ENCODE measurements at regions not wholly inside any gene's neighbourhood (a gene's known extent, or its start where the extent isn't known, plus 50 kb on each side); places are given as distances from the start of the nearest gene placed in this dataset.
"Not testable (repeated sequence)": the region's sequence is repeated elsewhere in the genome, so short reads cannot be mapped to it uniquely, and the experiment has no call there.

GRCh38 chr3:84318273-84318809 is 640.4 kb upstream of the CADM2 start:
- H3K4me3 ChIP-seq (ENCODE audit: low read depth, low read length): no peak overlapping the region
- no TSS peak for BruUV-seq (replicated peaks)
- no peaks in the 10 kb centered on the region for H3K36me3 ChIP-seq (ENCODE audit: control insufficient read depth, insufficient read depth, low read length)
- Mint-ChIP-seq H3K36me3 (ENCODE audit: insufficient read depth, unreplicated experiment) (no peaks in the 10 kb centered on the region), H3K4me3 (ENCODE audit: unreplicated experiment) (no peak overlapping the region), H3K27ac (ENCODE audit: unreplicated experiment) (no peak overlapping the region), H3K9me3 (ENCODE audit: unreplicated experiment) (no peaks in the 10 kb centered on the region), H3K4me1 (ENCODE audit: low read depth, unreplicated experiment) (no peaks in the 10 kb centered on the region), H3K27me3 (ENCODE audit: insufficient read depth, unreplicated experiment) (no peaks in the 10 kb centered on the region)
- POLR2A ChIA-PET: no interaction called here
- H3K27me3 ChIP-seq (replicated peaks; ENCODE audit: control insufficient read depth, insufficient read depth, low read length): no peaks in the 10 kb centered on the region
- TF ChIP-seq, protein P1, sequence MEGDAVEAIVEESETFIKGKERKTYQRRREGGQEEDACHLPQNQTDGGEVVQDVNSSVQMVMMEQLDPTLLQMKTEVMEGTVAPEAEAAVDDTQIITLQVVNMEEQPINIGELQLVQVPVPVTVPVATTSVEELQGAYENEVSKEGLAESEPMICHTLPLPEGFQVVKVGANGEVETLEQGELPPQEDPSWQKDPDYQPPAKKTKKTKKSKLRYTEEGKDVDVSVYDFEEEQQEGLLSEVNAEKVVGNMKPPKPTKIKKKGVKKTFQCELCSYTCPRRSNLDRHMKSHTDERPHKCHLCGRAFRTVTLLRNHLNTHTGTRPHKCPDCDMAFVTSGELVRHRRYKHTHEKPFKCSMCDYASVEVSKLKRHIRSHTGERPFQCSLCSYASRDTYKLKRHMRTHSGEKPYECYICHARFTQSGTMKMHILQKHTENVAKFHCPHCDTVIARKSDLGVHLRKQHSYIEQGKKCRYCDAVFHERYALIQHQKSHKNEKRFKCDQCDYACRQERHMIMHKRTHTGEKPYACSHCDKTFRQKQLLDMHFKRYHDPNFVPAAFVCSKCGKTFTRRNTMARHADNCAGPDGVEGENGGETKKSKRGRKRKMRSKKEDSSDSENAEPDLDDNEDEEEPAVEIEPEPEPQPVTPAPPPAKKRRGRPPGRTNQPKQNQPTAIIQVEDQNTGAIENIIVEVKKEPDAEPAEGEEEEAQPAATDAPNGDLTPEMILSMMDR (IDR thresholded peaks at IDR 0.05; ENCODE audit: insufficient read depth in 1 of 2, low read depth in 1 of 2, low read length in 1 of 2, severe bottlenecking in 1 of 2, unreplicated experiment in 1 of 2): no peak
- CTCF ChIA-PET: no interaction called here
- DNase-seq: no peak
- H3K4me1 ChIP-seq: no peaks in the 10 kb centered on the region
- intact Hi-C loops (cut with micrococcal nuclease; ENCODE audit: unreplicated experiment): no loop called here
- no peaks in the 10 kb centered on the region for H3K9me3 ChIP-seq

DNA sequence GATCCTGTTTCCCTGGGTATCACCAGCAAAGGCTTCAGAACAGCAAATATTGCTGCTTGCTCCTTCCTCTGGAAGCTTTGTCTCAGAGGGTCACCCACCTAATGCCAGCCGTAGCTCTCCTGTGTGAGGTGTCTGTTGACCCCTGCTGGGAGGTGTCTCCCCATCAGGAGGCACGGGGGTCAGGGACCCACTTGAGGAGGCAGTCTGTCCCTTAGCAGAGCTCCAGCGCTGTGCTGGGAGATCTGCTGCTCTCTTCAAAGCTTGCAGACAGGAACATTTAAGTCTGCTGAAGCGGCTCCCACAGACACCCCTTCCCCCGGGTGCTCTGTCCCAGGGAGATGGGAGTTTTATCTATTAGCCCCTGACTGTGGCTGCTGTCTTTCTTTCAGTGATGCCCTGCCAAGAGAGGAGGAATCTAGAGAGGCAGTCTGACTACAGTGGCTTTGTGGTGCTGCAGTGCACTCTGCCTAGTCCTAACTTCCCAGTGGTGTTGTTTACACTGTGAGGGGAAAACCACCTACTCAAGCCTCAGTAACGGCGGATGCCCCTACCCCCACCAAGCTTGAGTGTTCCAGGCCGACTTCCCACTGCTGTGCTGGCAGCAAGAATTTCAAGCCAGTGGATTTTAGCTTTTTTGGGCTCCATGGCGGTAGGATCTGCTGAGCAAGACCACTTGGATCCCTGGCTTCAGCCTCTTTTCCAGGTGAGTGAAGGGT is 593.1 kb upstream of the CADM2 start:
- not testable (repeated sequence) for H3K27ac Mint-ChIP-seq (ENCODE audit: unreplicated experiment)

More for the DNA sequence above, 593.1 kb upstream of the CADM2 start:
- H3K4me1 ChIP-seq; H3K27me3 ChIP-seq (replicated peaks; ENCODE audit: control insufficient read depth, insufficient read depth, low read length); H3K4me3 ChIP-seq (ENCODE audit: low read depth, low read length); BruUV-seq (replicated peaks); H3K9me3 Mint-ChIP-seq (ENCODE audit: unreplicated experiment); H3K4me3 Mint-ChIP-seq (ENCODE audit: unreplicated experiment); intact Hi-C loops (cut with micrococcal nuclease; ENCODE audit: unreplicated experiment); H3K36me3 Mint-ChIP-seq (ENCODE audit: insufficient read depth, unreplicated experiment); H3K4me1 Mint-ChIP-seq (ENCODE audit: low read depth, unreplicated experiment); POLR2A ChIA-PET; CTCF ChIA-PET; H3K36me3 ChIP-seq (ENCODE audit: control insufficient read depth, insufficient read depth, low read length); H3K27me3 Mint-ChIP-seq (ENCODE audit: insufficient read depth, unreplicated experiment); H3K9me3 ChIP-seq: not testable (repeated sequence)
- peak in 1 of 2 experiments; percentile 12 for DNase-seq
